ENCODE measurements at regions not wholly inside any gene's neighbourhood (a gene's known extent, or its start where the extent isn't known, plus 50 kb on each side); places are given as distances from the start of the nearest gene placed in this dataset.
A peak's percentile ranks its signal among the peaks of the same experiment; 100 is the strongest.

DNA sequence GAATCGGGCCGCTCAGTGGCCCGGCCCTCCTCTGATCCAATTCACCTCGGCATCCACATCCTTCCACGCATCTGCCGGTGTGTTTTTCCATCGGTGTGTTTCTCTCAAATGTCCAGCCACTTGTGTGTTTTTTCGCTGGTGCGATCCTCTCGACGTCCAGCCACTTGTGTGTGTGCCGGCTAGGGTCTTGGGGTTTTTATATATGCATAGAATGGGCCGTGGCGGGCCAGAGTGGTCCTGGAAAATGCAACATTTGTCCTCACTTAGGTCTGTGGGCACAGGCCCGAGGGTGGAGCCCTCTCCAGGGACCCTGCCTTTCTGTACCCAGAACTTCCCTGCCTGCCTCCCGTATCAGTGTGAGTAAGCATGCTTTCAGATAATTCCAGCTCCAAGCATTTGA lies 1106.4 kb downstream of the AMY1C start:
- no peak for DNase-seq

DNA sequence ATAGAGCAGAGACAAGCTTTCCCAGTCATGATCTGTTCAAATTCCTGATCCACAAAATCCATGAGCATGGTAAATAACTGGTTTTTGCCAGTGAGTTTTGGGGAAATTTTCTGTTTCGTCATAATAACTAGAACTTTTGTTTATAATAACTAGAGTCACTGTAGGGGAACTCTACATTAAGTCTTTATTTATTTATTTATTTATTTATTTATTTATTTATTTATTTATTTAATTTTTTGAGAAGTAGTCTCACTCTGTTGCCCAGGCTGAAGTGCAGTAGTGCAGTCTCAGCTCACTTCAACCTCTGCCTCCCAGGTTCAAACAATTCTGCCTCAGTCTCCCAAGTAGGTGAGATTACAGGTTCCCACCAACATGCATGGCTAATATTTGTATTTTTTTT lies 1106.8 kb downstream of the AMY1C start:
- DNase-seq = no peak

DNA sequence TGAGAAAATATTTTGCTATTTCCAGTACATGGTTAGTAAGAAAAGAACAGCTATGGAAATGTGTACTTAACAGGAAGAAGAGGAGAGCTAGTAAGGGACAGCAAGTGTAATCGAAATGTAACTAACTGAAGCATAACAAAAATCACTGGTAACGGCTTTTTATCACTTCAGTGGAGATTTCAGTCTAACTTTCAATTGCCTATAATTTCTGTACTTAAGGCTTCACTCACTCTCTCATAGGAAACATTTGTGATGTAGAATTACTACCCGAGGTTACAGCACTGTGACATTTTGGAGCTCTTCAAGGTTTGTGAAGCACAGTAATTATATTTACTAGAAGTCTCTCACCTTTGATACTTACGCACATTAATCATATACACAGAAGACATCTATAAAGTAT lies 1119.1 kb downstream of the AMY1C start:
- no peak for DNase-seq

DNA sequence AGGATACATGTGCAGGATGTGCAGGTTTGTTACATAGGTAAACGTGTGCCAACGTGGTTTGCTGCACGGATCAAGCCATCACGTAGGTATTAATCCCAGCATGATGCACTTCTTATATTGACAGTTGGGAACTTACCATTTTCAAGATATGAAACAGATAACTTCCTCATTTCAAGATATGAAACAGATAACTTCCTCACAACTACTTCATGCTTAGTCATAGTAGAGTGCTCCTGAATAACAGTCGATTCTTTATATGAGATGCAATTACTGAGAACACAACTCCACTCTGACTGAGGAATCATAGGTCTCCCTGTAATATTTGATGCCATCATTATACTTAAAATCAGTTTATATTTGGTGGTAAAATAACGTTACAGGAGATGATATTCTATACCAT lies 1124.3 kb downstream of the AMY1C start:
- no peak for DNase-seq

DNA sequence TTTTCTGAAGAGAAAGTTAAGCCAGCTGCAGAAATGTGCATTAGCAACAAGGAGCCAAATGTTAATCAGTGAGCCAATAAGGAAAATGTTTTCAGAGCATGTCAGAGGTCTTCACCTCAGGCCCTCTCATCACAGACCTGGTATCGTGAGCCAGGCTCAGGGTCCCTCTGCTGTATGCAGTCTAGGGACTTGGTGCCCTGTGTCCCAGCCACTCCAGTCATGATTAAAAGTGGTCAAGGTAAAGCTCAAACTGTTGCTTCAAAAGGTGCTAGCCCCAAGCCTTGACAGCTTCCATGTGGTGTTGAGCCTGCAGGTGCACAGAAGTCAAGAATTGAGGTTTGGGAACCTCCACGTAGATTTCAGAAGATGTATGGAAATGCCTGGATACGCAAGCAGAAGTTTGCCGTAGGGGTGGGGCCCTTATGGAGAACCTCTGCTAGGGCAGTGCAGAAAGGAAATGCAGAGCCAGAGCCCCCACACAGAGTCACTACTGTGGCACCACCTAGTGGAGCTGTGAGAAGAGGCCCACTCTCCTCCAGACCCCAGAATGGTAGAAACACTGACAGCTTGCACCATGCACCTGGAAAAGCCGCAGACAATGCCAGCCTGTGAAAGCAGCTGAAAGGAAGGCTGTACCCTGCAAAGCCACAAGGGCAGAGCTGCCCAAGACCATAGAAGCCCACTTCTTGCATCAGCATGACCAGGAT lies 1128.7 kb downstream of the AMY1C start:
- DNase-seq = no peak

DNA sequence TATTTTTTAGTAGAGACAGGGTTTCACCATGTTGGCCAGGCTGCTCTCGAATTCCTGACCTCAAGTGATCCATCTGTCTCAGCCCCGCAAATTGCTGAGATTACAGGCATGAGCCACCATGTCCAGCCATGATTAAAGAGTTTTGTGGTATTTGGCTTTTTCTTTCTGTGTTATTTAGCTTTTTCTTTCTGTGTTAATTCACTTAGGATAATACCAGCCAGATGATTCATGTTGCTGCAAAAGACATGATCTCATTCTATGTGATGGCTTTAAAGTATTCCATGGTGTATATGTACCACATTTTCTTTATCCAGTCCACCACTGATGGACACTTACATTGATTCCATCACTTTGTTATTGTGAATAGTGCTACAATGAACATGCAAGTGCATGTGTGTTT lies 1135.2 kb downstream of the AMY1C start:
- DNase-seq = no peak

DNA sequence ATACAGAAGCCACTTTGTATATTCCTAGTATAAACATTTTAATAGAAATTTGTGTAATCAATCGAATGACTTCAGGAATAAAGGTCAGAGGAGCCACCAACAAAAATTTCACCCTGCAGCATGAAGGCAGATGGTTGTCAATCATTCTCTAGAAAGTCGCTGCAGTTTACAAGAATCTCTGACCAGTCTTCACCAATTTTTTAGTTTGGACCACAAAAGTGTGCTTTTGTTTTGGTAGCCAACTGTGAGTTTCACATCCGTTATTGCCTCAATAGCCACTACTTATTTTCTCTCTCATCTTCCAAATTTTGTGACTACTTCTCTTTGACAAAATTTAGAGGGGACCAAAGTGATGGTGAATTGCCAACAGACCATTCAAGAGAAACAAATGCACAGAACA lies 1155.6 kb downstream of the AMY1C start:
- no peak for DNase-seq

DNA sequence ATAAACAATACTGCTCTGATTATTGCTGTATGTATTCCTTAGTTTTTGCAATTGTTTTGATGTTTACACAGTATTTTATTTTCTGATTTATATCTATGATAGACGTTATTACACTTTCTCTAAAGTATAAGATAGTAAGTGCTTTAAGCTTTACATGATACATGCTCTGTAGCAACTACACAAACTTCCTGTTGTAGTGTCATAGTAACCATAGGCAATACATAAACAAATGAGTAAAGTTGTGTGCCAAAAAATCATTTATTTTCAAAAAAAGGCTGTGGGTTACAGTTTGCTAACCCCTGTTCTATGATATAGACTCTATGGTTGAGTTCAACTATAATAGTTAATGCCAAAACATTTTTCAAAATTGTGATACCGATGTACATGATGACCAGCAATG lies 1156.4 kb downstream of the AMY1C start:
- DNase-seq = no peak

DNA sequence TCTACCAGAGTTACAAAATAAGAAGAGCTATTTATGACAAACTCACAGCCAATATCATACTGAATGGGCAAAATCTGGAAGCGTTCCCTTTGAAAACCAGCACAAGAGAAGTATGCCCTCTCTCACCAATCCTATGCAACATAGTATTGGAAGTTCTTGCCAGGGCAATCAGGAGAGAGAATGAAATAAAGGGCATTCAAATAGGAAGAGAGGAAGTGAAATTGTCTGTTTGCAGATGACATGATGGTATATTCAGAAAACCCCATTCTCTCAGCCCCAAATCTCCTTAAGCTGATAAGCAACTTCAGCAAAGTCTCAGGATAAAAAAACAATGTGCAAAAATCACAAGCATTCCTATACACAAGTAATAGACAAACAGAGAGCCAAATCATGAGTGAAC lies 1169.5 kb downstream of the AMY1C start:
- no peak for DNase-seq

DNA sequence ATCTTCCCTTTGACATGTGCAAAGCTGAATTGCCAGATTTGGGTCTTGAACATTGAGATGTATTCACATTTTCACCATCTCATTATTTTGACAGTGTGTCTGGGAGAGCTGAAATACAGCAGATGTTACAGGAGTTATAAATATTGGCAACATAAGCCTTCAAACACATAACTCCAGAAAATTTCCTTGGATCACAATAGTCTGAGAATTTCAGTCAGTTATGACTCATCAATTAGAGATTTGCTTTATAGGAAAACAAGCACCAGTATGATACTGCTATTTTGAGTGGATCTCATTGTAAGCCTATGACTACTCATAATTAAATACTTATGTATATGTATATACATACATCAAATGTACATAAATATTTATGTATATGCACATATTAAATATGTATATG lies 1171.8 kb downstream of the AMY1C start:
- no peak for DNase-seq

DNA sequence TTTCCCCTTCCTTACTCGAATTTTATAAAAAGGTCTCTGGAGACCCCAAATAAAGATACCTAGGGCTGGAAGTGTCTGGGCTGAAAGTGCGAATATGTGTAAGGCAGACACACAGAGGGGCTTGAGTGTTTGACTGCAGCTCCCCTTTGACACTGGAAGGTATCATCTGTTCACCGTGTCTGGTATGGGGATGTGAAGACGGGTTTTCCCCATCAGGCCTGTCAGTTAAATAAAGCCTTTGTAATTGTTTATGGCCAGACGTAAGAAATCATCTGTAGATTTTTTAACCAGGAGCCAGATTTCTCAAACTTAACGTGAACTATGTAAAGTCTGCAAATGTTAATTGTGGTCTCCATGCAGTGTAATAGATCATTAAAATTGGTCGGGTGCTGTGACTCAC lies 1173.4 kb downstream of the AMY1C start:
- DNase-seq = no peak

DNA sequence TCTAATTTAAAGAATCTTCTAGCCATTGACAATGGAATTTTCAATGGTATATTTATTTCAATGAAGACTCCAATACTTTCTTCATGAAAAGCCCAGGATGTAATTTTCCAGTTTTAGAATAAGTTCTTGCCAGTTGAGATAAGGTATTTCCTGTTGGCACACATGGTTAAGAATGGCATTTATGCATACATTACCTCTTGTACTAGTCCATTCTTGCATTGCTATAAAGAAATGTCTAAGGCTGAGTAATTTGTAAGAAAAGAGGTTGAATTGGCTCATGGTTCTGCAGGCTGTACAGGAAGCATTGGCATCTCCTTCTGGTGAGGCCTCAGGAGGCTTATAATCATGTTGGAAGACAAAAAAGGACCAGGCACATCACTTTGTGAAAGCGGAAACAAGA lies 1179.6 kb downstream of the AMY1C start:
- DNase-seq = no peak

DNA sequence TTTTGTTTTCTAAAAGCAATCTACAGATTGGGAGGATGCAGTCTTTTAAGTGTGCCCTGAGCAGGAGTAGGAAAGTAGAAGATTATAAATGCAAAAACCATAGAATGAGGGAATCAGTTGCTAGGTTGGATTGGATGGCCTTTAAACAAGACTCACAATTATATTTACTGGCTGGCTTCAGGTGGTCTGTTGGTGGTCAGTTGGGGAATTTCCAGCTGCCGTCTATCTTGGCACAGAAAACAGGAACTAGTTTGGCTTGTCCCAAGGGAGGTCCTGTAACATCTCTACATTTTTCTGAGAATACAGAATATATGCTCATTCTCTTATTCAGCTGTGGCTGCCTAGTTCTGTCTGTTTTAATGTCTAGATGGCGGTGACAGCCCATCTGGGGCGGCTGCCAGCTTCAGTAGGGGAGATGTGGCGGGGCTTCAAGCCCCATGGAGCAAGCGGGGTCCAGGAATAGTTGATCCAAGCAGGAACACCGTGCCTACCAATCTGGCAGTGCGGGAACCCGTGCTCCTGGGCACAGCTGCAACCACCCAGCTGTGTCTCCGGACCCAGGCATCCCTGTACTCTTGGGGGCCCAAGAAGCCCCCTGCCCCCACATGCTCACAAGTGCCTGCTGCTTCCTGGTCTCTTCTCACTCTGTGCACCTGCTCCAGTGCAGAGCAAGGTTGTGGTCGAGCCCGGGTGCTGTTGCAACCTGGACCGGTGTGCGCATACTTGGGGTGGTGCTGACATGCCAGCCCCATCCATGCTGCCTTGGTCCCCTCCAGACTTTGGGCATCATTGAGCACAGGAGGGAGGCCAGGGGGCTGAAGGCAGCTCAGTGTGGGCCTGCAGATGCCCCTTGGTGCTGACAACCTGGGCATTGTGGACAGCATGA lies 1182.6 kb downstream of the AMY1C start:
- DNase-seq = no peak

DNA sequence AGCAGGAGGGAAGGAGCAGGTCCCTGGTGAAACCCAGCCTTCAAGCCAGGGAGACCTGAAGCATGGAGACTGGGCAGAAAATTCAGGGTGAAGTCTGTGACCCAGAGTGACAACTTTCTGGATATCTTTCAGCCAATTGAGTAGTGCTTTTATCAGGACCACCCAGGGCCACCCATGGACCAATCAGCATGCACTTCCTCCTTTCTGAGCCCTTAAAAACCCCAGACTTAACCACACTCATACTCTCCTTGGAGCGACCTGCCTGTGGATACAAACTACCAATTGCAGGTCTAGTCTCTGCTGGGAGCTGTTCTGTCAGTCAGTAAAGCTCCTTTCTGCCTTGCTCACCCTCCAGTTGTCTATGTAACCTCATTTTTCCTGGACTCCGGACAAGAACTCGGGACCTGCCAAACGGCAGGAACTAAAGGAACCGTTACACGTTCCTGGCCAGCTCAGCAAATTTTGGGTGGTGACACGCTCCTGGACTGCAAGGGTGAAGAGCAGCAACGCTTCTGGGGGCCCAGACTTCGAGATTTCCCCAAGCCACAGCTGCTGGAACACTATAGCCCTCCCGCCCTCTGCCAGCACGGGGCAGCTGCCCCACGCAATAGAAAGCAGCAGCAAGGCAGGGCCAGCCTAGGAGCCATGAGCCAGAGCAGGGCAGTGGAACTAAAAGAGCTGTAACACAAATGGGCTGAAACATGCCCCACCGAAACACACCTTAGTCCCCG lies 1183.4 kb downstream of the AMY1C start:
- no peak for DNase-seq

DNA sequence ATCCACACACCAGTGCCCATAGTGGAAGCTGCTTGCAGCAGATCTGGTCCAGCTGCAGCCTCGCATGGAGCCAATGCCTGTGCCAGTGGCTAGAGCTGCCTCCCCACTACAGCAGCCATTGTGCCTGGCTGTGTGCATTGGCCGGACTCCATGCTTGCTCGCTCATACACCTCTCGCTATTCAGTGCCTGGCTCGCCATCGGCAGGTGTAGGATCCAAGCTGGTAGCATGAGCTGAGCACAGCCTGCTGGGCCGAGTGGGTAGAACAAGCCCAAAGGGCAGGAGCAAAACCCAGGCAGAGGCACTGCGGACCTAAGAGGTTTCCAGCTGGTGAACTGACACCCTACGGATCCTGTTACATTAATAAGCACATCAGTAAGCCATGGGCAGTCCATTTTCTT lies 1184.1 kb downstream of the AMY1C start:
- DNase-seq = no peak

DNA sequence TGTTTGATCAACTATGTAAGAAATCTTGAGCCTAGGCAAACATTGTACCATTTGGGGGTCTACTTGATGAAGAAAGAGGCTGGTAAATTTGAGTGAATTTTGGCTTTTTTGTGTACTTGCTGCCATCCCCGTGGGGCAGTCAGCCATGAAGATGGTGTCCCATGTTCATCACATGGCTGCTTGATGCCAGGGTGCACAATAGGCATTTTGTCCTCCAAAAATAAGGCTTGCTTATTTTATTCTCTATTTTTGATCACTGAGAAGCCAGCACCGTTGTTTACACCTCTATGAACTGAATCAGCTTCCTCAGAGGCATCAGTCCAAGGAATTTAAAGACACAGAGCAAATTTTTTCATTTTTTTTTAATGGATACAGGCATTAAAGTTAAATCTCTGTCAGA lies 1195.7 kb downstream of the AMY1C start:
- no peak for DNase-seq

DNA sequence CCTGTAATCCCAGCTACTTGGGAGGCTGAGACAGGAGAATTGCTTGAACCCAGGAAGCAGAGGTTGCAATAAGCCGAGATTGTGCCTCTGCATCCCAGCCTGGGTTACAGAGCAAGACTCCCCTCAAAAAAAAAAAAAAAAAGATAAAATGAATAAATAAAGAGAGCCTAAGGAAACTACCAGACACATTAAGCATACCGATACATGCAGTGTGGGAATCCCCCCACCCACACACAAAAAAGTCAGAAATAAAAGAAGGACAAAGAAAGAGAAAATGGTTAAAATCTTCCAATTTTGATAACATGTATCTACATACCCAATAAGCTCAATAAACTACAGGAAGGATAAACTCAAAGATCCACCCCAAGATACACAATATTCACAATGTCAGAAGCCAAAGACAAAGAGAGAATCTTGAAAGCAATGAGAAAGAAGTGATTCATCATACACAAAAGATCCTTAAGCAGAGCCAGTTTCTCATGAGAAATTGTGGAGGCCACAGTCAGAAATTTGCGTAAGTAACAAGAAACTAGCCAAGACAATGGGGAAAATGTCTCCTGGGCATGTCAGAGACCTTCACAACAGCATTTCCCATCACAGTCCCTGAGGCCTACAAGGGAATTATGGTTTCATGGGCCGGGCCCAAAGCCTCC lies 1197.0 kb downstream of the AMY1C start:
- DNase-seq = no peak

DNA sequence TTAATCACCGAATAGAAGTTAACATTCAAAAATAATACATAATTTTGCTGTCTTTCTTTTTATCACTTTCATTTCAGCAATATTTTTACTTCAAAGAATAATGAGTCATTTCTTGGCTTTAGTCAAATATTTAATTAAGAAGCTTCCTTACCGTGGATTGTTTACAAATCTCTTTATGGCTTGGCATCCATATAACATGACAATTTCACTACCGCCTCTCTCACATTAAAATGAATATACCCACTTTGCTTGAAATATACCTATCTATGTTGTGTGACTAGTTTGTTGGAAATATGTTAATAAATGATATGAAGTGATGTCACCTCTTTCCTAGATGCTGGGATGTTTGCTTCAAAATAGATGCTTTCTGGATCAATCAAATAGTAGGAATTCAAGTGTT lies 1203.9 kb downstream of the AMY1C start:
- DNase-seq = no peak

DNA sequence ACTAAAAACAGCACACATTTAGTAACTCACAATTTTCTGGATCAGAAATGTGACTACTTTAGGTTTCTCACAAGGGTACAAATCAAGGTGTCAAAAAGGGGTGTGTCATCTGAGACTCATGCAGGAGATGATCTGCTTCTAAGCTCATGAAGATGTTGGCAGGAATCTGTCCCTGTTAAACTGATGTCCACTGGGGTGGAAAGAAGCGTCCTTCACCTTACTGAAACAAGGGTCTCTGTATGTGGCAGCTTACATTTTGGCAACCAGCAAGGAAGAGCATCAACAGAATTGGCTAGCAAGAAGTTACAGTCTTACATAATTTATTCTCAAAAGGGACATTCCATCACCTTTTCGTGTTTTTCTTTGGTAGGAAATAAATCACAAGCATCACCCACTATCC lies 1223.8 kb downstream of the AMY1C start:
- DNase-seq = no peak

DNA sequence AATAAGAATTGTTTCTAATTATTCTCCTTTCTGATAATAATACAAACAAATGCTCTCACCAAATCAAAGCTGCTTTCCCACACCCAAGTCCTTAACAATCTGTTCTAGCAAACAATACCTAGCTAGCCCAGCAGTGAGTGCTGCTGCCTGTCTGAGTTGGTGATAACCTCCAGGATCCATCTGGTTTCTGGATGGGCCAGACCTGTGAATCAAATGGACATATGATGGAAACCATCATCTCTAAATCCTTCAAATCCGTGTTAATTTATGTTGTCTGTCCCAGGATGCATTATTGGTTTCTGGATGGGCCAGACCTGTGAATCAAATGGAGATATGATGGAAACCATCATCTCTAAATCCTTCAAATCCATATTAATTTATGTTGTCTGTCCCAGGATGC lies 1230.0 kb downstream of the AMY1C start:
- DNase-seq = no peak

DNA sequence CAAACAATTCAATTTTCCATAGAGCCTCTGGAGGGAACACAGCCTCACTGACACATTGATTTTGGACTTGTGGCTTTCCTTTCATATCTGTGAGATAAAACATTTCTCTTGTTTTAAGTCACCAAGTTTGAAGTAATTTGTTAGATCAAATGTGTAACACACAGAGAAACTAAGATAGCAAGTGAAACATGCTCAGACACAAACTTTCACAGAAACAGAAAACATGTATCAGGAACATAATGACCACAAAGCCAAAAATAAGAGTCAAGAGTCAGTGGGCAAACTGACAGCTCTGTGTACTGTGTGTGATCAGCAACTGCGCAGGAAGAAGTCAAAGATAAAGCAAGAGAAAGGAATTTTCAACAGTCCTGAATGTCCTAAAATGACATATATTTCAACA lies 1237.5 kb downstream of the AMY1C start:
- DNase-seq = no peak

DNA sequence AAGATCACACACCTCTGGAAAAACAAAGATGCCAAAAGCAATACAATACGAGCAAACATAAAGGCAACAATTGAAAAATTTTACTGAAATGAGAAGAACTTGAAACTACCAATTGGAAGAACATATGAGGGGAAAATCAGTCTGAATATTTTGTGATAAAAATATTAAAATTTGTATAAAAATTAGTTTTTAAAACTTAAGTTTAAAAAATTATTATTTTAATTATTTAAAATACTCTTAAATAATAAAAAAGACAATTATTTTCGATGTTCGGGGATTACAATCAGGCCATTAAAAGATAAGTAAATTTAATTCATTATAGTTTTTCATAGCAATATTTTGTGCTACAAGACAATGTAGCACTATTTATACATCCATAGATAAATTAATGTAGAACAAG lies 1239.3 kb downstream of the AMY1C start:
- DNase-seq = no peak

DNA sequence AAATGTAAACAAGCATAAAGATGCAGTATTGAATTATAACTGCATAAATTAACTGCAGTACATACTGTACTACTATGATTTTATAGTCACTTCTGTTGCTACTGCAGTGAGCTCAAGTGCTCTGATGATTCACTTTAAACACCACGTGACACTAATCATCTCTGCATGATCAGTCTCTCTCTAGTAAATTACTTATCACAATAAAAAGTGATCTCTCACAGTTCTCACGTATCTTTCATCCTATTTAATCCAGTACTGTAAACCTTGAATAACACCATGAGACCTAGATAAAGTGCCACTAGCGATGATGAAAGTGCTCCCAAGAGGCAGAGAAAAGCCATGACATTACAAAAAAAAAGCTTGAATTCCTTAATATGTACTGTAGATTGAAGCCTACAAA lies 1242.0 kb downstream of the AMY1C start:
- DNase-seq = peak; percentile 56

Measured in NCI-H1417 treated with DMSO at 0.1 percent for 48 hours (cell line).